Stimulated activated effector memory CD8-positive, alpha-beta T cell treated with anti-CD3 and anti-CD28 coated beads, Interleukin-12 subunit alpha, Interleukin-12 subunit beta, amount 100 ng/mL, for 72 hours (primary cell): ENCODE measurements at regions not wholly inside any gene's neighbourhood (a gene's known extent, or its start where the extent isn't known, plus 50 kb on each side); places are given as distances from the start of the nearest gene placed in this dataset.

Experiments
- ATAC-seq: fragments of 150-1000 bp; cut with Tn5 transposase; 2 replicates; pipeline ENCODE4 v1.10.0; 2021
- DNase-seq, 2 donors: peaks; one replicate each; pipeline ENCODE4 v3.0.0; 2021 to 2022; ENCODE audit warnings: low spot score in 2 of 2
- H3K27ac Mint-ChIP-seq: one replicate; pipeline ENCODE4 v1.8.0; 2022; ENCODE audit warnings: mild to moderate bottlenecking, mixed read lengths
- H3K36me3 Mint-ChIP-seq: one replicate; pipeline ENCODE4 v1.8.0; 2022; ENCODE audit warnings: mild to moderate bottlenecking, mixed read lengths
- H3K4me1 Mint-ChIP-seq: one replicate; pipeline ENCODE4 v1.8.0; 2022; ENCODE audit warnings: mixed read lengths
- H3K4me3 Mint-ChIP-seq: one replicate; pipeline ENCODE4 v1.8.0; 2022; ENCODE audit warnings: mild to moderate bottlenecking, mixed read lengths
- H3K9me3 Mint-ChIP-seq: one replicate; pipeline ENCODE4 v1.8.0; 2022; ENCODE audit warnings: mixed read lengths

DNA sequence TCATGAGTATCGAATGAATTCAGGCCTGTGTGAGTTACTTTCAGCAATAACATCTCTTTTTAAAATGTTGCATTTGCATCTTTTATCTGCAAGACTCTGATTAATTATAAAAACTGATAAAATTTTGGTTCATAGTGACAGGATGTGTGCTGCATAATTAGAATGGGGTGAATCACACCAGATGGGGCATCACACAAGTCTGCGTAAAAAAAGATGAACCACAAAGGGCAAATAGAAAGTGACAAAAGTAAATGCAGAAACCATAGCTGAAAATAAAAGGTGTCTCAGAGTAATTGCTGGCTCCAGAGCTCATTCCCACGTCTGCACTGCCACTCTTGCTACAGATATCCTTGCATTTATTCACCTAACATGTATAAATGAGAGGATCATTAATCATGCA, 131.1 kb downstream of the HS3ST1 start:
- Mint-ChIP-seq H3K4me1 (peaks cover 6% of the 10 kb centered on the region), H3K4me3 (no peak overlapping the region), H3K9me3 (no peaks in the 10 kb centered on the region), H3K36me3 (no peaks in the 10 kb centered on the region), H3K27ac (no peak overlapping the region)
- DNase-seq (no peak), ATAC-seq (peak; percentile 79)

DNA sequence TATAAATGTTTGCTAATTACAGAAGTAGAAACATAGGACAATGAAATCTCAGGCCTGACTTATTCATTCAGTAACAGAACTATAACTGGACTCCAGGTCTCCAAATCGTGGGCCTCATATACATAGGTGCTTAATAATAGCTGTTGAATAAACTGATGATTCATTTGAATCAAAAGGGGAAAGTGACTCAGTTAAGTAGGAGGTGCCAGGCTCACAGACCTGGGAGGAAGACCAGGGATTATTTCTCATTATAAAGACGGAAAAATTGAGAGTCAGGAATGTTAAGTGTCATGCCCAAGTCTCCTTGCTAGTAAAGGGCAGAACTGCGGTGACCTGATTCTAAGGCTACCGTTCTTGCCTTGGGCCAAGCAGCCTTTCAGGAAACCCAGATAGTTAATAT, 131.5 kb downstream of the HS3ST1 start:
- H3K4me1 Mint-ChIP-seq, result peaks cover 6% of the 10 kb centered on the region
- no peaks in the 10 kb centered on the region for H3K9me3 Mint-ChIP-seq
- no peaks in the 10 kb centered on the region for H3K36me3 Mint-ChIP-seq
- ATAC-seq, result peak; percentile 58
- no peak overlapping the region for H3K27ac Mint-ChIP-seq
- no peak overlapping the region for H3K4me3 Mint-ChIP-seq
- DNase-seq, result no peak

DNA sequence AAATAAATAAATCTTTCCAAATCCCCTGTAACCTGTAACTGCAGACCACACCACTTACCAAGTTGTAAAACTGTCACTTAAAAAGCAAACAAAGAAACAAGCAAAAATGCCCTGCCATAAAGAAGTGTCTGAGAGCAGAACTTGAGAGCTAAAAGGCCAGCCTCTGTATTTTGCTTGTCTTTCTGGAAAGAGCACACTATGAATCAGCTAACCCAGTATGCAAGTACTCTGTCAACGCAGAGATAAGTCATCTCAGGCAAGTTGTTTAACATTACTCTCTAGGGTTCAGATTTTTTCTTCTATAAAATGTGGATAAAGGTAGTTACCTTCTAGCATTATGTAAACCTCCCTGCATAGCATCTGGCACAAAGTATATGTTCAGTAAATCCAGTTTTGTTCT, 134.8 kb downstream of the HS3ST1 start:
- no peak for DNase-seq
- no peaks in the 10 kb centered on the region for H3K36me3 Mint-ChIP-seq
- peak; percentile 42 for ATAC-seq
- H3K4me1 Mint-ChIP-seq, result peaks cover 6% of the 10 kb centered on the region
- no peak overlapping the region for H3K27ac Mint-ChIP-seq
- no peaks in the 10 kb centered on the region for H3K9me3 Mint-ChIP-seq
- H3K4me3 Mint-ChIP-seq, result no peak overlapping the region

DNA sequence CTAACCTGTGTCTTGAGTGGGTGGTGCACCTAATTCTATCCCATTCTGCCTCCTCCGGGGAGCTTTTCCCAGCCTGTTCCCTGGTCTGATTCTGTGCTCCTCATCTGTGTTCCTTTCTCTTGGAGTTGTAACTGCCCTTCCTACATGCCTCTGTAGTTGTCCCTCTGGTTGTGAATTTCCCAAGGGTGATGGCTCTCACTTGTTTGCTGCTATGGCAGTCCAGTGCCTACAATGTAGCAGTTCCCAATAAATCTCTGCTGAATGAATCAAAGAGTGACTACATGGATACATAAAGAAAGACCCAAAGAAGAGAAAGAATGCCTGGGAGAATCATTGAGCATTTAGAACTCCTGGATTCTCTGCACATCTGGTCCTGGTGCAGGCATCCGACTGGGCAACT, 141.6 kb downstream of the HS3ST1 start:
- Mint-ChIP-seq H3K9me3 (peaks cover 8% of the 10 kb centered on the region), H3K4me1 (no peaks in the 10 kb centered on the region), H3K27ac (no peak overlapping the region), H3K36me3 (no peaks in the 10 kb centered on the region), H3K4me3 (no peak overlapping the region)
- DNase-seq (no peak), ATAC-seq (no peak)

DNA sequence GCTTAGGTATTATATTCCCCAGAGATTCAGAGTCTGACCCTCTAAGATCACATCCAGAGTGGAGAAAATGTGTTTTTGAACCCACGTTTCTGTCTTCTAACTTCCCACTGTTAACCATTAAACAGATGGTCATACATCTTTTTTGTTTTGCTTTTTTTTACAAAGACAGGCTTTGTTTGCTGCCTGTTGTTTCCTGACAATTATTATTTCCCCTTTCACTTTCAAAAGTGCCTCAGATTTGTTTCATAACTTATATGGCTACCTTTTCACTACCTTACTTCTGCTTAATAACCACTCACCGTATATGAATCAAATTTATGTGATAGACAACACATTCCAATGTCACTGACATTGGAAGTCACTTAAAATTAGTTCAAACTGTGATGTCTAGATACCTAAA, 142.2 kb downstream of the HS3ST1 start:
- no peak for DNase-seq
- H3K36me3 Mint-ChIP-seq, result no peaks in the 10 kb centered on the region
- H3K4me3 Mint-ChIP-seq, result no peak overlapping the region
- no peak for ATAC-seq
- no peak overlapping the region for H3K27ac Mint-ChIP-seq
- H3K9me3 Mint-ChIP-seq, result peaks cover 8% of the 10 kb centered on the region
- H3K4me1 Mint-ChIP-seq, result no peaks in the 10 kb centered on the region

DNA sequence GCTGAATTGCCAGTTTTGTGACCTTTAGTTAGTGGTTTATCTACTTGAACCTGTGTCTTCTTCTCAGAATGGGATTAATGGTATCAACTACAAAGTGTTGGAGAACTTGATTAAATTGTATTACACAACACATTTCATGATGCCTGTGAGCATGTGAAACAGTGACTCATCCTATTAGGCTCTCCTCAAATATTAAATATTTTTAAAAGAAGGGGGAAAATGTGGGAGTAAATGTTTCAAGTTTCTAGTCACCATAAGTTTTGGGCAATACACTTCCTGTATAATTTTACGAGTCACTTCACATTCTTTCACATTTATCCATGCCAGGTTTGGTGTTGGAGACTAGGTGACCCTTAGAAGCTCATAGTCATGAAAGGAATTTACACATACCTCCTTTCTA, 147.0 kb downstream of the HS3ST1 start:
- Mint-ChIP-seq H3K36me3 (no peaks in the 10 kb centered on the region), H3K4me3 (no peak overlapping the region), H3K27ac (no peak overlapping the region), H3K9me3 (peaks cover 8% of the 10 kb centered on the region), H3K4me1 (no peaks in the 10 kb centered on the region)
- no peak for ATAC-seq
- no peak for DNase-seq

DNA sequence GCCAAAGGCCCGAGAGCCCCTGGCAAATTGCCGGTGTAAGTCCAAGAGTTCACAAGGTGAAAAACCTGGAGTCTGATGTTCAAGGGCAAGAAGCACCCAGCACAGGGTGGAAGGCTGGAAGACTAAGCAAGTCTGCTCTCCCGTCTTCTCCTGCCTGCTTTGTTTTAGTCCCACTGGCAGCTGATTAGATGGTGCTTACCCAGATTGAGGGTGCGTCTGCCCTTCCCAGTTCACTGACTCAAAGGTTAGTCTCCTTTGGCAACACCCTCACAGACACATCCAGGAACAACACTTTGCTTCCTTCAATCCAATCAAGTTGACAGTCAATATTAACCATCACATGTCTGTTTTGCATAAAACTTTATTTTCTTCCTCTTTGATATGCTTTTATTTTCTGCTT, 157.4 kb downstream of the HS3ST1 start:
- Mint-ChIP-seq H3K36me3 (no peaks in the 10 kb centered on the region), H3K27ac (no peak overlapping the region), H3K9me3 (peaks cover 13% of the 10 kb centered on the region), H3K4me1 (no peaks in the 10 kb centered on the region), H3K4me3 (no peak overlapping the region)
- ATAC-seq (no peak), DNase-seq (no peak)

DNA sequence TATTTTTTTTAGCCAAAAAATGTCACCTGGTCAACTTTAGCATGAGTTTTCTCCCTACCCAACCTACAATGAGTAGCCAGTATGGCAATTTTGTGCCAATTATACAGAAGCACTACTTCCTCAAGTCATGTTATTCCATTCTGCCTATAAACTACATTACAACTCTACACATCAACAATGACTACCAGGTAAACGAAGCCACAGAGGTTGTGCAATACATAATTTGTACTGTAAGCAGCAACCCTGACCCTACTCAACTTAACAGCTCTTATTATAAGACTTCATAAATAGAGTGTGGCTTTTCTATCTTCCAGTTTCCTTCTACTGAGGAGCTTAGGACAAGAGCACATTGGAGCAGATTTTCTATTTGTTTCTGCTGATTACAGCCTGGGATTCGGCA, 160.5 kb downstream of the HS3ST1 start:
- H3K27ac Mint-ChIP-seq, result no peak overlapping the region
- H3K9me3 Mint-ChIP-seq, result peaks cover 13% of the 10 kb centered on the region

DNA sequence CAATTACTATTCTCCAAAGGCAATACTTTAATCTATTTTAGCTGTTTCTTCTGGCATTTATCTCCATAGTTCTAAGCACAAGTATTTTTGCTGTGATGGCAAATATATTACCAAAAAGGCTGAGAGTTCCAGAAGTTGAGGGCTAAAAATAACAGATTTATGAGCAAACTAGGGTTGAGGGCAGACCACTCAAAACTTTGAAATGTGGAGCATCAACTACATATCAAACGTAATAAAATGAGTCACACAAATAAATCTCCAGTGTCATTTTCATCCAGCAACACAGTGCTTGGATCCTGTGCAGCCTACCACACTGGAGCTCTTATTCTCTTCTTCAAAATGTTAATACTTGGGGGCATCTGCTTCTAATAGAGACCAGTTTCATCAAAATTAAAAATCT, 163.9 kb downstream of the HS3ST1 start:
- ATAC-seq, result no peak
- Mint-ChIP-seq H3K36me3 (no peaks in the 10 kb centered on the region), H3K4me3 (no peak overlapping the region), H3K27ac (no peak overlapping the region), H3K9me3 (peaks cover 13% of the 10 kb centered on the region), H3K4me1 (no peaks in the 10 kb centered on the region)
- DNase-seq, result no peak

More for the DNA sequence above, 160.5 kb downstream of the HS3ST1 start:
- DNase-seq (no peak), ATAC-seq (no peak)
- Mint-ChIP-seq H3K4me1 (no peaks in the 10 kb centered on the region), H3K4me3 (no peak overlapping the region), H3K36me3 (no peaks in the 10 kb centered on the region)

DNA sequence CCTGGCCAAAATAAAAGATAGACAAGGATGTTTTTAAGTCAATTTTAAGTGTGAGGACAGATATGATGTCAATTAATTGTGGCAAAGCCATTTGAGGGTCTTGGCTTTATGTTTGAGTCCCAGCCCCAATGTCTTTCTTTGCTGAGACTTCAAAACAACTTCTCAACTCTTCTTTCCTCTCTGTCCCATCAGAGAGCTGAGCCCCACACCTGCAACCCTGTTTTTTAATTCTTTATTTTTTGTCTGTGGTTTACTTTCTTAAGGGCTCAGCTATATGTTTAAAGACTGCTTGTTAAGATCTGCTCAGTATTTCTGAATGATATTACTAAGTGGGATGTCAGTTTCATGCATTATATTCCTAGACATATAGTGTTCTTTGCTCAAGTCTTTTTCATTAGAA, 164.3 kb downstream of the HS3ST1 start:
- Mint-ChIP-seq H3K9me3 (peaks cover 13% of the 10 kb centered on the region), H3K4me3 (no peak overlapping the region), H3K4me1 (no peaks in the 10 kb centered on the region), H3K36me3 (no peaks in the 10 kb centered on the region), H3K27ac (no peak overlapping the region)
- DNase-seq, result no peak
- ATAC-seq, result no peak

DNA sequence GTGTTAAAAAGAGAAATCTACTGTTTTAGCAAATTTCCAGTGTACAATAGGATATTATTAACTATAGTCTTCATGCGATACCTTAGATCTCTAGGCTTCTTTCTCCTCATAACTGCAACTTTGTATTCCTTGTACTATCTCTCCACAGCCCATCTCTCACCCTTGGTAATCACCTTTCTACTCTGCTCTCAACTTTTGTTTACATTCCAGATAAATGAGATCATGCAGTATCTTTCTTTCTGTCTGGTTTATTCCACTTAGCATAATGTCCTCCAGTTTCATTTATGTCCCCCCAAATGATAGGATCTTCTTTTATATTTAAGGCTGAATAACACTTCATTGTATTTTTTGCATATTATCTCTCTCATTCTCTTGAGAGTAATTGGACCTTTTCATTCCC, 165.5 kb downstream of the HS3ST1 start:
- H3K4me3 Mint-ChIP-seq, result no peak overlapping the region
- no peaks in the 10 kb centered on the region for H3K4me1 Mint-ChIP-seq
- no peaks in the 10 kb centered on the region for H3K36me3 Mint-ChIP-seq
- no peak for ATAC-seq
- DNase-seq, result no peak
- H3K27ac Mint-ChIP-seq, result no peak overlapping the region
- H3K9me3 Mint-ChIP-seq, result peaks cover 12% of the 10 kb centered on the region

DNA sequence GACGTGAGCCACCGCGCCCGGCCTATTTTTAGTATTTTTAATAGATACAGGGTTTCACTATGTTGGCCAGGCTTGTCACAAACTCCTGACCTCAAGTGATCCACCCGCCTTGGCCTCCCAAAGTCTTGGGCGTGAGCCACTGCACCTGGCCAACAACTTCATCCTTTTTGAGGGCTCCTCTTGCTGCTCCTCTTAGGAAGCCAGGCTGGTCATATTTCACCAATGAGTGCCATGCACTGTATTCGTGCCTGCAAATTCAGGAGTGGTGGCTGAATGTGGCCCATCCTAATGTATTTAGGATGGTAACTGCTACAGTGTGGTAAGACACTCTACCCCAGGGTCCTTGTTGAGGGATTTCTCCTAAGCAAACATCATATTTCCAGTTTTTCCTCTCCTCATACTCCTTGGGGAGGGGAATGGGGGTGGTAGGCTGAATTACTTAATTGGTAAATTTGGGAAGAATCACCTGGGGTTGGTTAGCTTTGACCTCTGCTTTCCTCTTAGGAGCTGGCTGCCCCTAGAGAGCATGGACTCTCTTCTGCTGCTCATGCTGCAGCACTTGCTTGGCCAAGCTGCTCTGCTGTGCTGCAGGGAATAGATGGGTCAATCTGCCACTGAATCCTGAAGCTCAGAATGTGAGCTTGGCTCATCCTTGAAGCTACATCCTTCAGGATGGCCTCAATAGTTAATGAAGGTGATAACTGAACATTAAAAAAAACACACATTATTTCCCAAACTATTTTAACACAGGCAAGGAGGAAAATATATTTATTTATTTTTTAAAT, 167.4 kb downstream of the HS3ST1 start:
- no peak overlapping the region for H3K4me3 Mint-ChIP-seq
- DNase-seq (no peak), ATAC-seq (no peak)
- H3K9me3 Mint-ChIP-seq, result no peaks in the 10 kb centered on the region
- H3K4me1 Mint-ChIP-seq, result no peaks in the 10 kb centered on the region
- no peak overlapping the region for H3K27ac Mint-ChIP-seq
- no peaks in the 10 kb centered on the region for H3K36me3 Mint-ChIP-seq

DNA sequence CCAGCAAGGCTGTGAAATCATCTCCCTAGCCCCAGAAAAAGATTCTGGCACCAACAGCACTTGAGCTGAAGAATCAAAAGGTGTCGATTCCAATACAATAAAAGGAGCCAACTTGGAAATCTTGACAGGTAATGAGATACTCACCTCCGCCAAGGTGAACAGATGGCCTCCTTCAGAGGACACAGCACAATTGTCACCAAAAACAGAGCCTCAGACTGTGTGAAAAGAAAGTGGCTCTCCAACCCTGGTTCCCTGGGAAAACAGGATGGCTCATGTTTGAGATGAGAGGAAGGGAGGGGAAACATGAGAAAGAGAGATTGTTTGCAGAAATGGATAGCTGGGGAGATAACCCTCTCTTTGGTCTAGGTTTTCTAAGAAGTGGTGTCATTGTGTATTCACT, 168.9 kb downstream of the HS3ST1 start:
- ATAC-seq, result no peak
- no peaks in the 10 kb centered on the region for H3K36me3 Mint-ChIP-seq
- no peak overlapping the region for H3K4me3 Mint-ChIP-seq
- DNase-seq, result no peak
- no peaks in the 10 kb centered on the region for H3K4me1 Mint-ChIP-seq
- no peaks in the 10 kb centered on the region for H3K9me3 Mint-ChIP-seq
- no peak overlapping the region for H3K27ac Mint-ChIP-seq

DNA sequence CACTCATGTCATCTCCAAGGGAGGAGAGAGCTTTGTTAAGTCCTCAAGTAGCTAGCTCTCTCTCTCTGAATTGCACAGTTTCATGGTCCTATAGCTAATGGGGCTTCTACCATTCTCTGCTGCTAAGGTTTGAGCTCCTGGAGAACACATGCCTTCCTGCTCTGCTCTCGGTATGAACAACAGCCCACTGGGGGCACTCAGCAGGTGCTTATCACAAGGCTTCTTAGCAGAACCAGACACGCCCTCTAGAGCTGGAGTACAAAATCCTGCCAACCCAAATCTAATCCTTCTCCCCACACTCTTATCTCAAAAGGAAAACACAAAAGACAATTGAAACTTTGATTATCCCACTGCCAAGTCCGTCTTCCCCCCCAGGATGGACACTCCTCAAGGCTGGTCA, 176.5 kb downstream of the HS3ST1 start:
- no peak overlapping the region for H3K4me3 Mint-ChIP-seq
- peaks cover 7% of the 10 kb centered on the region for H3K4me1 Mint-ChIP-seq
- H3K36me3 Mint-ChIP-seq, result no peaks in the 10 kb centered on the region
- no peak for ATAC-seq
- H3K27ac Mint-ChIP-seq, result no peak overlapping the region
- peaks cover 2% of the 10 kb centered on the region for H3K9me3 Mint-ChIP-seq
- no peak for DNase-seq

DNA sequence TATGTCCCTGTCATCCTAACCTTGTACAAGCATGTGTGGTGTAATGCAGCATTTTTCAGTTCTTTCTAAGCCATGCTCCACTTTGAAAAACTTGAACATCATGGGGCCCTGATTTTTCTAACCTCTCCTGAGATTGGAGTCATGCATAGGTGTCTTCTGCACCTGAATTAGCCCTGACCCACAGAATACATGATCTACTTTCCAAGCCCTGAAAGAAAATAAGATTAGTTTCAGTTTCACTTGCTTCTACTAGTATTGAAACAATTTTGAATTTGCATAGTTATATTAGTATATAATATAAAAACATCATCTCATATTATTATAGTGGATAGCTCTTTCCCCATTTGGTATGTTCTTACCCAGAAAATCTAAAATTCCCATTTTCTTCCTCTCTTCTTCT, 178.2 kb downstream of the HS3ST1 start:
- no peak for ATAC-seq
- Mint-ChIP-seq H3K27ac (no peak overlapping the region), H3K36me3 (no peaks in the 10 kb centered on the region), H3K4me3 (no peak overlapping the region), H3K4me1 (peaks cover 7% of the 10 kb centered on the region), H3K9me3 (peaks cover 2% of the 10 kb centered on the region)
- no peak for DNase-seq

DNA sequence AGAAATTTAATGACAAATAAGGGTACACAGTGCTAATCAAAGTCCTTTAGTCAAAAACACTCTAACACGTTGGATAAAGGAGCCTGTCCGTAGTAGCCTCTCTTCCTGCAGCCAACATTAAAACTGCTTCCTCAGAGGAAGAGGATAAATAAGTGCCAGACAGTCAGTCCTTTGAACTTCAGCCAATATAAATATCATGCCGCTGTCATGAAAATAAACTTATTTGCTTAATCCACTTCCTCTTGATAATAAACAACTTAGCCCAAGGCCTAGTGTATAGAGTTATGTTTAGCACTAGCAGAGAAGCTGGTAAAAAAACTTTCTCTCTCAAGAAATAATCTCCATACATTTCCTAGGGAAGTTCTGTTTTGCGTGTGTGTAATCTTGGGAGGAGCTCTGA, 196.7 kb downstream of the HS3ST1 start:
- H3K4me3 Mint-ChIP-seq, result no peak overlapping the region
- DNase-seq (no peak), ATAC-seq (no peak)
- no peaks in the 10 kb centered on the region for H3K9me3 Mint-ChIP-seq
- H3K36me3 Mint-ChIP-seq, result no peaks in the 10 kb centered on the region
- no peaks in the 10 kb centered on the region for H3K4me1 Mint-ChIP-seq
- no peak overlapping the region for H3K27ac Mint-ChIP-seq

DNA sequence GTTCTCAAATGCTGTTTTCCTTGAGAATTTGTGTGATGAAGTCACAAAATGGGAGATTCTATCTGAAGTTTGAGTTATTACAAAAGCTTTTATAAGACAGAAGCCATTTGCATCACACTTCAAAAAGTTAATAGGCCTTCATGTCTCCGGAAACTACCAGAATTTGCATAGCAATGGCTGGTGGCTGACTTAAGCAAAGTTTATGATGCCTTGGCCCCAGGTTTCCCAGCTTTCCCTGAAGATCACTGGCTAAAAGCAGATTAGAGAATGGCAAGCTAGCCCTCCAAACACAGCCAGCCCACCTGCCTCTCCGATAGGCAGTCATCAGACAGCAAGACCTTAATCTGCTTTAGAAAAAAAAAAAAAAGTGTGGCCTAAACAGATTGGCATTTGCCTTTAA, 197.8 kb downstream of the HS3ST1 start:
- ATAC-seq, result no peak

More for the DNA sequence above, 197.8 kb downstream of the HS3ST1 start:
- no peak for DNase-seq
- no peaks in the 10 kb centered on the region for H3K4me1 Mint-ChIP-seq
- H3K27ac Mint-ChIP-seq, result no peak overlapping the region
- H3K4me3 Mint-ChIP-seq, result no peak overlapping the region
- no peaks in the 10 kb centered on the region for H3K9me3 Mint-ChIP-seq
- H3K36me3 Mint-ChIP-seq, result no peaks in the 10 kb centered on the region
